ENCODE measurements at regions not wholly inside any gene's neighbourhood (a gene's known extent, or its start where the extent isn't known, plus 50 kb on each side); places are given as distances from the start of the nearest gene placed in this dataset.

DNA sequence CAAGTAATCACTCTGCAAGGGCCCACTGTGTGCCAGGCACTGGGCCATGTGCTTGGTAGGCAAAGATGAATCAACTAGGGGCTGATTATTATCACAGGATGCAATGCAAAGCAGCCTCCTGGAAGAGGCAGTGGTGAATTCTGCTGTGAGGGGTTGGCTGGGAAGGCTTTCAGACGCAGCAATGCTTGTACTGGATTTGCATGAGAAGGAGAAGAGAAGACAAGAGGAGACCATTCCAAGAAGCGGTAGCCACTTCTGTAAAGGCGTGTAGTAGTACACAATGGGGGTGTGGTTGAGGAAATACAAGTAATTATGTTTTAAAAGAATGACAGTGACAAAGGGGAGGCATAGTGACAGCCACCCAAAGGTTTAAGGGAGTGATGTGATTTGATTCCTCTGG is 502.7 kb downstream of the PLCL1 start:
- Histone ChIP-seq H3K4me1 (replicated peaks; ENCODE audit: insufficient read depth) (no peaks in the 10 kb centered on the region), H3K27ac (no peak overlapping the region), H3K4me3 (no peak overlapping the region), H3F3A (ENCODE audit: insufficient read depth, low read depth) (no peaks in the 10 kb centered on the region), H2AFZ (no peak overlapping the region), H3K9me2 (ENCODE audit: insufficient read depth) (no peaks in the 10 kb centered on the region), H3K4me2 (no peak overlapping the region), H3K9me3 (ENCODE audit: insufficient read depth, low read depth) (no peaks in the 10 kb centered on the region), H3K36me3 (ENCODE audit: low read depth) (no peaks in the 10 kb centered on the region), H3K79me2 (ENCODE audit: low read depth) (no peaks in the 10 kb centered on the region), H3K27me3 (ENCODE audit: insufficient read depth, low read depth) (no peaks in the 10 kb centered on the region), H4K20me1 (ENCODE audit: insufficient read depth) (no peaks in the 10 kb centered on the region)
- no TSS peak for BruUV-seq (replicated peaks)
- TF ChIP-seq, protein P1, sequence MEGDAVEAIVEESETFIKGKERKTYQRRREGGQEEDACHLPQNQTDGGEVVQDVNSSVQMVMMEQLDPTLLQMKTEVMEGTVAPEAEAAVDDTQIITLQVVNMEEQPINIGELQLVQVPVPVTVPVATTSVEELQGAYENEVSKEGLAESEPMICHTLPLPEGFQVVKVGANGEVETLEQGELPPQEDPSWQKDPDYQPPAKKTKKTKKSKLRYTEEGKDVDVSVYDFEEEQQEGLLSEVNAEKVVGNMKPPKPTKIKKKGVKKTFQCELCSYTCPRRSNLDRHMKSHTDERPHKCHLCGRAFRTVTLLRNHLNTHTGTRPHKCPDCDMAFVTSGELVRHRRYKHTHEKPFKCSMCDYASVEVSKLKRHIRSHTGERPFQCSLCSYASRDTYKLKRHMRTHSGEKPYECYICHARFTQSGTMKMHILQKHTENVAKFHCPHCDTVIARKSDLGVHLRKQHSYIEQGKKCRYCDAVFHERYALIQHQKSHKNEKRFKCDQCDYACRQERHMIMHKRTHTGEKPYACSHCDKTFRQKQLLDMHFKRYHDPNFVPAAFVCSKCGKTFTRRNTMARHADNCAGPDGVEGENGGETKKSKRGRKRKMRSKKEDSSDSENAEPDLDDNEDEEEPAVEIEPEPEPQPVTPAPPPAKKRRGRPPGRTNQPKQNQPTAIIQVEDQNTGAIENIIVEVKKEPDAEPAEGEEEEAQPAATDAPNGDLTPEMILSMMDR (conservative IDR thresholded peaks at IDR 0.05) = no peak
- ChIA-PET POLR2A (ENCODE audit: unreplicated experiment) (no interaction called here), CTCF (no interaction called here)
- no peak for DNase-seq
- intact Hi-C loops (cut with micrococcal nuclease; ENCODE audit: unreplicated experiment) = no loop called here

DNA sequence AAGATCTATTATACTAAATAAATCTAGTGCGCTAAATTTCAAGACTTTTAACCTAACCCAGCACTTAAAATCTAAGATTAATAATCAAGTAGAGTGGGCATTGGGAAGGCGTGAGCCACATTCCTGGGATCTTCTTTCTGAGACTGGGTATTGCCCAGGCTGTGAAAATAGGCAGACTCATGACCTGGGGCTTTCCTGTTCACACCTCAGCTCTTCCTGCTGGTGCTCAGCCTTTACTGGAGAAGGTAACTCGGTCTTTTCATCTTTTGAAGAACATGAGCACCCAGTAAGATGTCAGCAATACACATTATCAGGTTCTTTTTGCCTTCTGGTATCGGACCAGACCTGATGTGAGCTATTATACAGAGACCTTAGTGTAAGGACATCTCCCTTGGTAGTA is 500.5 kb downstream of the PLCL1 start:
- POLR2A ChIA-PET (ENCODE audit: unreplicated experiment) = no interaction called here
- CTCF ChIA-PET = no interaction called here

DNA sequence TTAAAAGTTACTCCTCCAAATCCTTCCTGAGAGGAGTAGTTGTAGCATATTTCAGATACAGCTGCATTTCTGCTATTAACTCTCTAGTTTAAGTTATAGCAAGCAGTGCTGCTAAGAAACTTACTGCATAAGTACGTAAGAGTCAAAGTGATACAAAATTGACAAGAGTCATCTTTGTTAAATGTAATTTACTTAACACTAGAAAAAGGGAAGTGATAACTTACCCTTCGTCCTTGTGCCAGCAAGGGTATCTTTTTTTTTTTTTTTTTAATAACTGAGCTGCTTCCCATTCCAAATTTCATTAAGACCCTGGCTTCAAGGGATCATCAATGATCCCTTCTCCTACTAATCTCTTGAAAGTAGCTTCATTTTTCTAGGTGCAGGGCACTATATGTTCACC is 493.0 kb downstream of the PLCL1 start:
- Histone ChIP-seq H4K20me1 (ENCODE audit: insufficient read depth) (no peaks in the 10 kb centered on the region), H3K4me3 (no peak overlapping the region), H3F3A (ENCODE audit: insufficient read depth, low read depth) (no peaks in the 10 kb centered on the region), H3K4me1 (replicated peaks; ENCODE audit: insufficient read depth) (no peaks in the 10 kb centered on the region), H2AFZ (no peak overlapping the region), H3K79me2 (ENCODE audit: low read depth) (no peaks in the 10 kb centered on the region), H3K27ac (no peak overlapping the region), H3K36me3 (ENCODE audit: low read depth) (no peaks in the 10 kb centered on the region), H3K9me3 (ENCODE audit: insufficient read depth, low read depth) (no peaks in the 10 kb centered on the region), H3K9me2 (ENCODE audit: insufficient read depth) (no peaks in the 10 kb centered on the region), H3K27me3 (ENCODE audit: insufficient read depth, low read depth) (peaks cover 2% of the 10 kb centered on the region; the same call in 1 of the 2 replicates), H3K4me2 (no peak overlapping the region)
- TF ChIP-seq, protein P1 (conservative IDR thresholded peaks at IDR 0.05) = no peak
- TF ChIP-seq EZH2 (IDR thresholded peaks at IDR 0.05; ENCODE audit: low read depth) = no peak
- BruUV-seq (replicated peaks) = no TSS peak
- POLR2A ChIA-PET (ENCODE audit: unreplicated experiment) = no interaction called here
- CTCF ChIA-PET = interaction anchor here (0.6 kb wide), 1 partner anchor 463 kb away, joined by 5 read pairs; no protein-coding TSS in a partner anchor
- DNase-seq = no peak
- intact Hi-C loops (cut with micrococcal nuclease; ENCODE audit: unreplicated experiment) = loop anchor here (2.0 kb wide), 1 partner anchor 591 kb away; no protein-coding TSS in a partner anchor

More for the DNA sequence above, 500.5 kb downstream of the PLCL1 start:
- Histone ChIP-seq H3K79me2 (ENCODE audit: low read depth) (no peaks in the 10 kb centered on the region), H2AFZ (no peak overlapping the region), H3K4me1 (replicated peaks; ENCODE audit: insufficient read depth) (no peaks in the 10 kb centered on the region), H4K20me1 (ENCODE audit: insufficient read depth) (no peaks in the 10 kb centered on the region), H3K27ac (no peak overlapping the region), H3K27me3 (ENCODE audit: insufficient read depth, low read depth) (no peaks in the 10 kb centered on the region; the same call in 1 of the 2 replicates), H3K36me3 (ENCODE audit: low read depth) (no peaks in the 10 kb centered on the region), H3K9me3 (ENCODE audit: insufficient read depth, low read depth) (no peaks in the 10 kb centered on the region), H3K4me2 (no peak overlapping the region), H3F3A (ENCODE audit: insufficient read depth, low read depth) (no peaks in the 10 kb centered on the region), H3K4me3 (no peak overlapping the region), H3K9me2 (ENCODE audit: insufficient read depth) (no peaks in the 10 kb centered on the region)
- intact Hi-C loops (cut with micrococcal nuclease; ENCODE audit: unreplicated experiment) = no loop called here
- no peak for TF ChIP-seq EZH2 (IDR thresholded peaks at IDR 0.05; ENCODE audit: low read depth)
- TF ChIP-seq, protein P1 (conservative IDR thresholded peaks at IDR 0.05) = no peak
- no TSS peak for BruUV-seq (replicated peaks)
- no peak for DNase-seq

All from PC-9 (cell line).